Osteocyte (in vitro differentiated cells): ENCODE measurements at regions not wholly inside any gene's neighbourhood (a gene's known extent, or its start where the extent isn't known, plus 50 kb on each side); places are given as distances from the start of the nearest gene placed in this dataset.

Experiments used
- DNase-seq: peaks from one replicate; pipeline ENCODE4 v3.0.0; 2021; ENCODE audit warnings: mixed read lengths; ENCODE audit not compliant: unreplicated experiment; ENCODE audit errors: extremely low spot score
- H3K27ac Mint-ChIP-seq: one replicate; pipeline ENCODE4 v1.8.0; 2021; ENCODE audit warnings: mild to moderate bottlenecking, mixed read lengths; ENCODE audit not compliant: unreplicated experiment
- H3K27me3 Mint-ChIP-seq: one replicate; pipeline ENCODE4 v1.8.0; 2021; ENCODE audit warnings: mixed read lengths; ENCODE audit not compliant: unreplicated experiment
- H3K36me3 Mint-ChIP-seq: one replicate; pipeline ENCODE4 v1.8.0; 2021; ENCODE audit warnings: mixed read lengths; ENCODE audit not compliant: unreplicated experiment
- H3K4me1 Mint-ChIP-seq: one replicate; pipeline ENCODE4 v1.8.0; 2021; ENCODE audit warnings: mixed read lengths; ENCODE audit not compliant: unreplicated experiment
- H3K4me3 Mint-ChIP-seq: one replicate; pipeline ENCODE4 v1.8.0; 2021; ENCODE audit warnings: mild to moderate bottlenecking, moderate library complexity, mixed read lengths; ENCODE audit not compliant: unreplicated experiment
- H3K9me3 Mint-ChIP-seq: one replicate; pipeline ENCODE4 v1.8.0; 2021; ENCODE audit warnings: mixed read lengths; ENCODE audit not compliant: unreplicated experiment
- CTCF ChIP-seq: fragments of 200-600 bp; sonication (generic); IDR thresholded peaks from 2 replicates; pipeline ENCODE4 v1.5.0; 2021; ENCODE audit warnings: antibody characterized with exemption, mild to moderate bottlenecking, moderate library complexity

- H3K36me3 Mint-ChIP-seq: no peaks in the 10 kb centered on the region
- DNase-seq: no peak
- peaks cover 11% of the 10 kb centered on the region for H3K27me3 Mint-ChIP-seq
- no peak for TF ChIP-seq CTCF
- no peak overlapping the region for H3K4me3 Mint-ChIP-seq
- H3K9me3 Mint-ChIP-seq: no peaks in the 10 kb centered on the region
- H3K27ac Mint-ChIP-seq: no peak overlapping the region
- no peaks in the 10 kb centered on the region for H3K4me1 Mint-ChIP-seq
Measured at GRCh38 chr4:112800001-112800400, 163.1 kb downstream of the LARP7 start.

GRCh38 chr4:112801341-112801740 is 164.4 kb downstream of the LARP7 start:
- no peaks in the 10 kb centered on the region for H3K4me1 Mint-ChIP-seq
- peaks cover 8% of the 10 kb centered on the region for H3K27me3 Mint-ChIP-seq
- H3K27ac Mint-ChIP-seq: no peak overlapping the region
- no peak for TF ChIP-seq CTCF
- no peak overlapping the region for H3K4me3 Mint-ChIP-seq
- no peak for DNase-seq
- H3K36me3 Mint-ChIP-seq: no peaks in the 10 kb centered on the region
- H3K9me3 Mint-ChIP-seq: no peaks in the 10 kb centered on the region

GRCh38 chr4:112802780-112803179 is 165.8 kb downstream of the LARP7 start:
- no peak for DNase-seq
- Mint-ChIP-seq H3K27ac (no peak overlapping the region), H3K4me3 (no peak overlapping the region), H3K4me1 (no peaks in the 10 kb centered on the region), H3K36me3 (no peaks in the 10 kb centered on the region), H3K9me3 (no peaks in the 10 kb centered on the region), H3K27me3 (peaks cover 8% of the 10 kb centered on the region)
- no peak for TF ChIP-seq CTCF

GRCh38 chr4:112807083-112807482 is 170.1 kb downstream of the LARP7 start:
- H3K4me3 Mint-ChIP-seq: no peak overlapping the region

GRCh38 chr4:112808001-112808400 is 171.1 kb downstream of the LARP7 start:
- no peaks in the 10 kb centered on the region for H3K36me3 Mint-ChIP-seq
- H3K27me3 Mint-ChIP-seq: no peaks in the 10 kb centered on the region
- H3K4me1 Mint-ChIP-seq: no peaks in the 10 kb centered on the region
- DNase-seq: no peak
- no peak overlapping the region for H3K27ac Mint-ChIP-seq
- no peaks in the 10 kb centered on the region for H3K9me3 Mint-ChIP-seq
- TF ChIP-seq CTCF: no peak
- no peak overlapping the region for H3K4me3 Mint-ChIP-seq

More at GRCh38 chr4:112807083-112807482, 170.1 kb downstream of the LARP7 start:
- peaks cover 1% of the 10 kb centered on the region for H3K27me3 Mint-ChIP-seq
- no peak for TF ChIP-seq CTCF
- no peaks in the 10 kb centered on the region for H3K4me1 Mint-ChIP-seq
- no peak overlapping the region for H3K27ac Mint-ChIP-seq
- H3K36me3 Mint-ChIP-seq: no peaks in the 10 kb centered on the region
- no peak for DNase-seq
- H3K9me3 Mint-ChIP-seq: no peaks in the 10 kb centered on the region
